ENCODE measurements at regions not wholly inside any gene's neighbourhood (a gene's known extent, or its start where the extent isn't known, plus 50 kb on each side); places are given as distances from the start of the nearest gene placed in this dataset.

DNA sequence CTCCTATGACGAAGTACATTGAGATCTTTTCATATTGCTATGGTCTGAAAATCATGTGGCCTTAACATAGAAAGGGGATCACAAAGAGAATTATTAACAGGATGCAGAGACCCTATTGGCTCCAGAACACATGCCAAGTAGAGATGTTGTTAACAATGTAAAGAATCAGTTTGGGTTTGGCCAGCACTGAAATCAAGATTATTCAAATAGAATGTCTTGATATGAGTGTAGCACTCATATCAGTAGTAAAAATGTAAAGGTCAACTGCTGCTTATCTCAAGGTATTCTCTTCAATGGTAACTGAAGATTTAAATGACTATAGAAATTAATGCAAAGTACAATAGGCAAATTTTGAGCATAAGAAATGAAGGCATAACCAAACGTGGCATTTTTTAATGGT is 262.8 kb downstream of the PTH2R start:
- TF ChIP-seq, protein P1, sequence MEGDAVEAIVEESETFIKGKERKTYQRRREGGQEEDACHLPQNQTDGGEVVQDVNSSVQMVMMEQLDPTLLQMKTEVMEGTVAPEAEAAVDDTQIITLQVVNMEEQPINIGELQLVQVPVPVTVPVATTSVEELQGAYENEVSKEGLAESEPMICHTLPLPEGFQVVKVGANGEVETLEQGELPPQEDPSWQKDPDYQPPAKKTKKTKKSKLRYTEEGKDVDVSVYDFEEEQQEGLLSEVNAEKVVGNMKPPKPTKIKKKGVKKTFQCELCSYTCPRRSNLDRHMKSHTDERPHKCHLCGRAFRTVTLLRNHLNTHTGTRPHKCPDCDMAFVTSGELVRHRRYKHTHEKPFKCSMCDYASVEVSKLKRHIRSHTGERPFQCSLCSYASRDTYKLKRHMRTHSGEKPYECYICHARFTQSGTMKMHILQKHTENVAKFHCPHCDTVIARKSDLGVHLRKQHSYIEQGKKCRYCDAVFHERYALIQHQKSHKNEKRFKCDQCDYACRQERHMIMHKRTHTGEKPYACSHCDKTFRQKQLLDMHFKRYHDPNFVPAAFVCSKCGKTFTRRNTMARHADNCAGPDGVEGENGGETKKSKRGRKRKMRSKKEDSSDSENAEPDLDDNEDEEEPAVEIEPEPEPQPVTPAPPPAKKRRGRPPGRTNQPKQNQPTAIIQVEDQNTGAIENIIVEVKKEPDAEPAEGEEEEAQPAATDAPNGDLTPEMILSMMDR (conservative IDR thresholded peaks at IDR 0.05): no peak
- no peak for TF ChIP-seq EZH2 (IDR thresholded peaks at IDR 0.05; ENCODE audit: low read depth)
